H1 (cell line): ENCODE measurements at regions not wholly inside any gene's neighbourhood (a gene's known extent, or its start where the extent isn't known, plus 50 kb on each side); places are given as distances from the start of the nearest gene placed in this dataset.

Source experiments
- CTCF ChIP-seq, 3 experiments: IDR thresholded peaks; 1 replicate in 2 of 3; 2 replicates in 1 of 3; pipeline versions ENCODE4 v1.5.1 to v1.6.1; 2011; ENCODE audit warnings: low read length in 3 of 3, mild to moderate bottlenecking in 3 of 3, inconsistent platforms in 2 of 3, low read depth in 1 of 3, moderate library complexity in 1 of 3; ENCODE audit not compliant: insufficient read depth in 1 of 3; ENCODE audit errors: control extremely low read depth in 1 of 3
- EP300 ChIP-seq, 2 experiments: IDR thresholded peaks; 1 replicate in 1 of 2; 2 replicates in 1 of 2; pipeline ENCODE4 v1.6.1; 2011 to 2012; ENCODE audit warnings: low read depth in 2 of 2, low read length in 2 of 2, mild to moderate bottlenecking in 2 of 2, borderline replicate concordance in 1 of 2, inconsistent platforms in 1 of 2, moderate library complexity in 1 of 2
- JUN ChIP-seq: IDR thresholded peaks from 2 replicates; pipeline ENCODE4 v1.6.1; 2011; ENCODE audit warnings: low read depth, mild to moderate bottlenecking, improper control_type of control experiment, low read length
- POLR2A ChIP-seq, 2 experiments: IDR thresholded peaks; 1 replicate in 1 of 2; 2 replicates in 1 of 2; pipeline ENCODE4 v1.6.1; 2011; ENCODE audit warnings: low read depth in 2 of 2, low read length in 2 of 2, mild to moderate bottlenecking in 2 of 2; ENCODE audit errors: control extremely low read depth in 1 of 2
- TAF1 ChIP-seq: IDR thresholded peaks from 2 replicates; pipeline ENCODE4 v1.6.1; 2011; ENCODE audit warnings: mild to moderate bottlenecking, low read depth, low read length
- TBP ChIP-seq: IDR thresholded peaks from 2 replicates; pipeline ENCODE4 v1.6.1; 2011; ENCODE audit warnings: low read depth, low read length, improper control_type of control experiment

- no peak for TF ChIP-seq POLR2A (IDR thresholded peaks at IDR 0.05; ENCODE audit: control extremely low read depth in 1 of 2, low read depth in 2 of 2, low read length in 2 of 2)
- TF ChIP-seq CTCF (IDR thresholded peaks at IDR 0.05; ENCODE audit: control extremely low read depth in 1 of 3, insufficient read depth in 1 of 3, low read depth in 1 of 3, low read length in 3 of 3) = no peak
- TF ChIP-seq TBP = no peak
- no peak for TF ChIP-seq EP300 (IDR thresholded peaks at IDR 0.05; ENCODE audit: borderline replicate concordance in 1 of 2, low read depth in 2 of 2, low read length in 2 of 2)
- no peak for TF ChIP-seq JUN
- no peak for TF ChIP-seq TAF1
These were observed 76.4 kb downstream of the OGFRL1 start for GRCh38 chr6:71364889-71365542.
